Lung (tissue), 11 donors: ENCODE measurements at regions not wholly inside any gene's neighbourhood (a gene's known extent, or its start where the extent isn't known, plus 50 kb on each side); places are given as distances from the start of the nearest gene placed in this dataset.

Experiments used
- ATAC-seq: fragments of 200-7000 bp; cut with Tn5 transposase; one replicate; pipeline ENCODE4 v1.9.1; 2020; ENCODE audit warnings: moderate number of reproducible peaks; ENCODE audit not compliant: insufficient read depth, low FRiP score
- DNase-seq, 3 donors: peaks; one replicate each; pipeline ENCODE4 v3.0.0-alpha.2; 2013 to 2017
- H3K27ac ChIP-seq, 2 donors: one replicate each; pipeline ENCODE4 v1.5.1; 2013; ENCODE audit warnings: mild to moderate bottlenecking in 2 of 2, moderate library complexity in 2 of 2, control low read depth in 1 of 2, inconsistent platforms in 1 of 2, low read depth in 1 of 2, low read length in 1 of 2
- H3K27me3 ChIP-seq, 3 donors: one replicate each; pipeline ENCODE4 v1.5.1; 2013; ENCODE audit warnings: low read length in 2 of 3; ENCODE audit not compliant: control insufficient read depth in 3 of 3, insufficient read depth in 3 of 3
- H3K36me3 ChIP-seq, 4 donors: one replicate each; pipeline ENCODE4 v1.5.1; 2013; ENCODE audit warnings: low read length in 4 of 4, mild to moderate bottlenecking in 1 of 4, moderate library complexity in 1 of 4; ENCODE audit not compliant: control insufficient read depth in 4 of 4, insufficient read depth in 4 of 4
- H3K4me1 ChIP-seq, 5 donors: one replicate each; pipeline ENCODE4 v1.5.1; 2013; ENCODE audit warnings: low read length in 5 of 5, mild to moderate bottlenecking in 2 of 5, moderate library complexity in 1 of 5; ENCODE audit not compliant: control insufficient read depth in 5 of 5, insufficient read depth in 5 of 5
- H3K4me3 ChIP-seq: one replicate; pipeline ENCODE4 v1.5.1; 2013; ENCODE audit warnings: mild to moderate bottlenecking, control low read depth, moderate library complexity
- H3K9ac ChIP-seq, 2 donors: one replicate each; pipeline ENCODE4 v1.5.1; 2013; ENCODE audit warnings: low read length in 2 of 2, control low read depth in 1 of 2; ENCODE audit not compliant: insufficient read depth in 1 of 2
- H3K9me3 ChIP-seq, 4 donors: one replicate each; pipeline ENCODE4 v1.5.1; 2013; ENCODE audit warnings: low read length in 3 of 4, mild to moderate bottlenecking in 1 of 4, moderate library complexity in 1 of 4; ENCODE audit not compliant: control insufficient read depth in 4 of 4, insufficient read depth in 3 of 4
- CTCF ChIP-seq: IDR thresholded peaks from 2 replicates; pipeline ENCODE4 v1.5.1; 2012; ENCODE audit warnings: mild to moderate bottlenecking; ENCODE audit errors: control extremely low read depth, extremely low read depth
- WGBS, 2 donors: extraction: QIAGEN DNeasy Blood & Tissue Kit; methylation state at CpG; one replicate each; pipeline ENCODE4 v1.1.7; 2013; 5-methylcytosine and 5-hydroxymethylcytosine counted together
- donor health status: control.
- donor health status: control.
- donor health status: Bipolar disorder and iron deficiency.
- donor health status: healthy.
- donor health status: DM: yes; HTN: yes; CAD: no.

- no peak for ATAC-seq
- no peak overlapping the region for H3K9ac ChIP-seq
- H3K9me3 ChIP-seq, result peaks cover 0 to 8% (median 4%) of the 10 kb centered on the region in 4 donors
- TF ChIP-seq CTCF, result no peak
- H3K36me3 ChIP-seq, result no peaks in the 10 kb centered on the region
- no peak for DNase-seq
- 79 to 86% methylated on average over 3 of the region's 3 CpGs for WGBS, 2 donors
- H3K4me3 ChIP-seq, result no peak overlapping the region
- H3K27me3 ChIP-seq, result no peaks in the 10 kb centered on the region
- H3K27ac ChIP-seq, result no peak overlapping the region
- H3K4me1 ChIP-seq, result peaks cover 0 to 6% (median 0%) of the 10 kb centered on the region in 5 donors
These were observed 234.6 kb upstream of the LYPLAL1 start for GRCh38 chr1:218939095-218939494.

- Histone ChIP-seq H3K36me3 (no peaks in the 10 kb centered on the region), H3K4me1 (peaks cover 0 to 6% (median 0%) of the 10 kb centered on the region in 5 donors), H3K9ac (no peak overlapping the region), H3K27me3 (no peaks in the 10 kb centered on the region), H3K4me3 (no peak overlapping the region), H3K9me3 (peaks cover 0 to 6% (median 3%) of the 10 kb centered on the region in 4 donors), H3K27ac (no peak overlapping the region)
- no peak for ATAC-seq
- DNase-seq, result no peak
- no peak for TF ChIP-seq CTCF
- WGBS, 2 donors, result 49 to 52% methylated on average over 5 of the region's 5 CpGs
These were observed 231.2 kb upstream of the LYPLAL1 start for GRCh38 chr1:218942431-218942830.

- H3K4me1 ChIP-seq, result peaks cover 0 to 6% (median 0%) of the 10 kb centered on the region in 5 donors
- H3K36me3 ChIP-seq, result no peaks in the 10 kb centered on the region
- WGBS, 2 donors, result 86 to 88% methylated on average over 2 of the region's 2 CpGs
- H3K27ac ChIP-seq, result no peak overlapping the region
- ATAC-seq (no peak), DNase-seq (no peak)
- peaks cover 0 to 6% (median 3%) of the 10 kb centered on the region in 4 donors for H3K9me3 ChIP-seq
- TF ChIP-seq CTCF, result no peak
- H3K4me3 ChIP-seq, result no peak overlapping the region
- H3K9ac ChIP-seq, result no peak overlapping the region
- no peaks in the 10 kb centered on the region for H3K27me3 ChIP-seq
These were observed 230.3 kb upstream of the LYPLAL1 start for GRCh38 chr1:218943371-218943770.

GRCh38 chr1:218945050-218945449, 228.6 kb upstream of the LYPLAL1 start:
- ATAC-seq, result no peak
- DNase-seq, result no peak
- Histone ChIP-seq H3K9ac (no peak overlapping the region), H3K27ac (no peak overlapping the region), H3K4me3 (no peak overlapping the region), H3K27me3 (no peaks in the 10 kb centered on the region), H3K36me3 (no peaks in the 10 kb centered on the region), H3K4me1 (peaks cover 0 to 6% (median 0%) of the 10 kb centered on the region in 5 donors), H3K9me3 (peaks cover 0 to 6% (median 1%) of the 10 kb centered on the region in 4 donors)
- 89% methylated on average over 1 of the region's 1 CpG for WGBS, 2 donors
- no peak for TF ChIP-seq CTCF
